OCI-LY3 (cell line): ENCODE measurements at regions not wholly inside any gene's neighbourhood (a gene's known extent, or its start where the extent isn't known, plus 50 kb on each side); places are given as distances from the start of the nearest gene placed in this dataset.

Source experiments
- EZH2phosphoT487 ChIP-seq: fragments of 200-600 bp; shearing (Covaris generic); IDR thresholded peaks from 2 replicates; pipeline ENCODE4 v1.6.1; 2018; ENCODE audit warnings: antibody characterized with exemption, mixed run types, low read depth
- TF ChIP-seq, protein P1 (sequence below): fragments of 200-600, 300-600 bp; sonication (generic); IDR thresholded peaks from 2 replicates; pipeline ENCODE4 v1.5.1; 2014; ENCODE audit warnings: antibody characterized with exemption, low read length, low read depth

DNA sequence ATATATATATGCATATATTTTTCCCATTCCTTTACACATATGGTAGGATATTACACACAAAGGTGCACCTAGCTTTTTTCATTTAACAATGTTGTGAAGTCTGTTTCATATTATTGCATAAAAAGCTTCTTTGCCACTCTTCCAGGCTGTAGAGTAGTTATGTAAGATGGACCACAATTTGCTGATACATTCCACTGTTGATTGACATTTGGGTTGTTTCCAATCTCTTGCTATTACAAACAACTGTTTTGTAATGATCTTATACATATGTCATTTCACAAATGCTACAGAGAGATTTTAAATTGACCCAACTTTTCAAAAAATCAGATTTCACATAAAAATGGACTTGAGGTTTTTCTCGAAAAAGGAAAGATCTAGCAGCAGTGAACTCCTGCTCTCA is 301.4 kb downstream of the CDCA7 start:
- TF ChIP-seq, protein P1, sequence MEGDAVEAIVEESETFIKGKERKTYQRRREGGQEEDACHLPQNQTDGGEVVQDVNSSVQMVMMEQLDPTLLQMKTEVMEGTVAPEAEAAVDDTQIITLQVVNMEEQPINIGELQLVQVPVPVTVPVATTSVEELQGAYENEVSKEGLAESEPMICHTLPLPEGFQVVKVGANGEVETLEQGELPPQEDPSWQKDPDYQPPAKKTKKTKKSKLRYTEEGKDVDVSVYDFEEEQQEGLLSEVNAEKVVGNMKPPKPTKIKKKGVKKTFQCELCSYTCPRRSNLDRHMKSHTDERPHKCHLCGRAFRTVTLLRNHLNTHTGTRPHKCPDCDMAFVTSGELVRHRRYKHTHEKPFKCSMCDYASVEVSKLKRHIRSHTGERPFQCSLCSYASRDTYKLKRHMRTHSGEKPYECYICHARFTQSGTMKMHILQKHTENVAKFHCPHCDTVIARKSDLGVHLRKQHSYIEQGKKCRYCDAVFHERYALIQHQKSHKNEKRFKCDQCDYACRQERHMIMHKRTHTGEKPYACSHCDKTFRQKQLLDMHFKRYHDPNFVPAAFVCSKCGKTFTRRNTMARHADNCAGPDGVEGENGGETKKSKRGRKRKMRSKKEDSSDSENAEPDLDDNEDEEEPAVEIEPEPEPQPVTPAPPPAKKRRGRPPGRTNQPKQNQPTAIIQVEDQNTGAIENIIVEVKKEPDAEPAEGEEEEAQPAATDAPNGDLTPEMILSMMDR, result no peak
- TF ChIP-seq EZH2phosphoT487, result no peak
